NT2/D1 (cell line): ENCODE measurements at regions not wholly inside any gene's neighbourhood (a gene's known extent, or its start where the extent isn't known, plus 50 kb on each side); places are given as distances from the start of the nearest gene placed in this dataset.
"Not testable (repeated sequence)": the region's sequence is repeated elsewhere in the genome, so short reads cannot be mapped to it uniquely, and the experiment has no call there.

Source experiments
- DNase-seq: peaks from one replicate; pipeline ENCODE4 v3.0.0-alpha.2; 2011; ENCODE audit warnings: low read depth, low spot score
- H3K27me3 ChIP-seq: 2 replicates; pipeline ENCODE4 v1.6.0; 2011; ENCODE audit warnings: mild to moderate bottlenecking; ENCODE audit not compliant: insufficient read length, insufficient read depth
- H3K36me3 ChIP-seq: 2 replicates; pipeline ENCODE4 v1.6.1; 2011; ENCODE audit warnings: mild to moderate bottlenecking, low read length, mixed read lengths; ENCODE audit not compliant: insufficient read depth, insufficient read length
- H3K4me1 ChIP-seq: 2 replicates; pipeline ENCODE4 v1.5.1; 2011; ENCODE audit not compliant: insufficient read depth, insufficient read length
- H3K4me3 ChIP-seq: 2 replicates; pipeline ENCODE4 v1.5.1; 2011; ENCODE audit warnings: low read depth; ENCODE audit not compliant: insufficient read length
- H3K9ac ChIP-seq: 2 replicates; pipeline ENCODE4 v1.6.0; 2011; ENCODE audit warnings: low read depth; ENCODE audit not compliant: insufficient read length
- H3K9me3 ChIP-seq: 2 replicates; pipeline ENCODE4 v1.5.1; 2011; ENCODE audit warnings: mild to moderate bottlenecking, low read length; ENCODE audit not compliant: insufficient read depth
- SUZ12 ChIP-seq: IDR thresholded peaks from 2 replicates; pipeline ENCODE4 v1.6.1; 2011; ENCODE audit not compliant: insufficient read length, insufficient read depth; ENCODE audit errors: extremely low read depth
- YY1 ChIP-seq: IDR thresholded peaks from 2 replicates; pipeline ENCODE4 v1.6.1; 2011; ENCODE audit not compliant: insufficient read length, insufficient read depth
- ZNF274 ChIP-seq: IDR thresholded peaks from 2 replicates; pipeline ENCODE4 v1.6.1; 2011; ENCODE audit warnings: mild to moderate bottlenecking, low read depth, low read length

DNA sequence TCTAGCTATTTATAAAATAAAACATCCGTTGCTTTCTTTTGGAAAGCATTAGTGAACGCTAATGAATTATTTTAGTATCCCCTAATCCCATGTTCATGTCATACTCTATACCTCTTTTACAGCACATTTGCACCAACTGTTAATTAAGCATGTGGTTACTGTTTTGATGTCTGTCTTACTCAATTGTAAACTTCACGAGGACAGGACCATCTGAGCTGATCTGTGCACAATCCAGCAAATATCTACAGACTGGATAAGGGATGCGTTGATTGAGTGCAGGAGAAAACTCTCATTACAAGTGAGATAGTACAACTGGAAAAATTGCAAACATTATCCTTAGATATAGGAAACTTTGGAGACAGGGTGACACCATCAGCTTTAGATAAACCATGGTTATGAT, 201.1 kb downstream of the PCDH20 start:
- H3K9me3 ChIP-seq: no peaks in the 10 kb centered on the region
- H3K4me3 ChIP-seq: no peak overlapping the region
- no peaks in the 10 kb centered on the region for H3K36me3 ChIP-seq
- H3K4me1 ChIP-seq: no peaks in the 10 kb centered on the region
- TF ChIP-seq ZNF274 (no peak), SUZ12 (no peak), YY1 (no peak)
- no peak overlapping the region for H3K9ac ChIP-seq
- DNase-seq: no peak
- H3K27me3 ChIP-seq: no peaks in the 10 kb centered on the region

DNA sequence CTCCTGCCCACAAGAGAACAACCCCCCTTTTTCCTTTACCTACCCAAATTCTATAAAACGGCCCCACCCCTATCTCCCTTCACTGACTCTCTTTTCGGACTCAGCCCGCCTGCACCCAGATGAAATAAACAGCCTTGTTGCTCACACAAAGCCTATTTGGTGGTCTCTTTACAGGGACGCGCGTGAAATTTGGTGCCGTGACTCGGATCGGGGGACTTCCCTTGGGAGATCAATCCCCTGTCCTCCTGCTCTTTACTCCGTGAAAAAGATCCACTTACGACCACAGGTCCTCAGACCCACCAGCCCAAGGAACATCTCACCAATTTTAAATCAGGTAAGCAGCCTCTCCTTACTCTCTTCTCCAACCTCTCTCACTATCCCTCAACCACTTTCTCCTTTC, 209.8 kb downstream of the PCDH20 start:
- not testable (repeated sequence) for DNase-seq, H3K36me3 ChIP-seq, H3K4me3 ChIP-seq, H3K27me3 ChIP-seq, H3K9ac ChIP-seq, H3K4me1 ChIP-seq, H3K9me3 ChIP-seq

DNA sequence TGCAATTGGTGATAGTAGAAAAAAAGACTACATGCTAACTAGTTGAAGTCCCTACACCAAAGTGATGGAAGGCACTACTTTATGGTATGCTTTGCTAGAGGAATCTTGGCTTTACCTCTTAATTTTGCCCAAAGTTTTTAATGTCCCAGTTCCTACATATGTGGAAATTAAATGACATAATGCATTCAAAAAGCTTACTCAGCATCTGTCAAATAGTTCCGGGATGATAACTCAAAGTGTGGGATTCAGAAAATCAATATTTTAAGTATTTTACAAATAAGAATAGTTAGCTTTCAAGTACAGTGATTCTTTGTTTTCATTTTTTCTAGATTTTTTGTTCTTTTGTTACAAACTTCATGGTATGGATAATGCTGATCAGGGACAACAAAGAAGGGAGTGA, 211.6 kb downstream of the PCDH20 start:
- DNase-seq: no peak
- TF ChIP-seq SUZ12: no peak
- Histone ChIP-seq H3K9me3 (no peaks in the 10 kb centered on the region), H3K36me3 (no peaks in the 10 kb centered on the region), H3K4me1 (no peaks in the 10 kb centered on the region), H3K9ac (no peak overlapping the region), H3K4me3 (no peak overlapping the region), H3K27me3 (no peaks in the 10 kb centered on the region)

DNA sequence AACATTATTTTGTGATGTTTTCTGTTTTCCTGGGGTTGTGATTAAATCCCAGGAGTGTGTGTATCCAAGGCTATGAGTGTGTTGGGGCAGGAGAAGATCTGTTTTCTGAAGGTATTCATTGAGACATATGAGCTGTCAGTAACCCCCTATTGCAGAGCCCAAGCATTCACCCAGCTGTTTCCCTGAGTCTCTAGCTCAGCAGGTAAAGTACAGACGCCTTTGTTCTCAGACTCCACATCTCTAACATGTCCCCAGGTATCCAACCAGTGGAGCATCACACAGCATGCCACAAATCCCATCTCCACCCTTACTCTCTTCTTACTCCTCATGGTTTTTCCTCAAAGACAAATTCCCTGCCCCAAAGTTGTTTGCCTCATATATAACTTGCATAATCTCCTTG, 213.6 kb downstream of the PCDH20 start:
- DNase-seq: no peak
- no peak overlapping the region for H3K9ac ChIP-seq
- no peaks in the 10 kb centered on the region for H3K9me3 ChIP-seq
- no peaks in the 10 kb centered on the region for H3K27me3 ChIP-seq
- H3K36me3 ChIP-seq: no peaks in the 10 kb centered on the region
- no peak overlapping the region for H3K4me3 ChIP-seq
- H3K4me1 ChIP-seq: no peaks in the 10 kb centered on the region
- TF ChIP-seq ZNF274: no peak

DNA sequence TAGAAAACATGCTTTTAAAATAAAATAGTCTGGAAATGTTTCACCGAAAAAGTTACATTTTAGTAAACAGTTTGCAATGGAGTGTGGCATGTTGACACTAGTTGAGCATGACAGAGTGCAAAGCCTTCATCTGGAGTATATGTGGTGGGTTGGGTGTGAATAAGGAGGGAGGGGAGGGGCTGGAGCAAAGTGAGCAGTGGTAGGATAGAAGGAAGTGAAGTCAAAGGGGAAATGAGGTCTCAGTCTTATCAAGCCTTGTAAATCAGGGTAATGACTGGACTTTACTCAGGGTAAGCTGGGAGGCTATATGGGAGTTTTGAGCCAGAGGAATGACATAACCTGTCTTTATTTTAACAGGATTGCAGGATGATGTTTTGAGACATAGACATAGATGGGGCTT, 222.8 kb downstream of the PCDH20 start:
- H3K9me3 ChIP-seq: no peaks in the 10 kb centered on the region
- no peaks in the 10 kb centered on the region for H3K36me3 ChIP-seq
- H3K4me3 ChIP-seq: no peak overlapping the region
- H3K9ac ChIP-seq: no peak overlapping the region
- no peak for DNase-seq
- no peaks in the 10 kb centered on the region for H3K27me3 ChIP-seq
- TF ChIP-seq YY1: no peak
- TF ChIP-seq ZNF274: no peak
- TF ChIP-seq SUZ12: no peak
- H3K4me1 ChIP-seq: no peaks in the 10 kb centered on the region

DNA sequence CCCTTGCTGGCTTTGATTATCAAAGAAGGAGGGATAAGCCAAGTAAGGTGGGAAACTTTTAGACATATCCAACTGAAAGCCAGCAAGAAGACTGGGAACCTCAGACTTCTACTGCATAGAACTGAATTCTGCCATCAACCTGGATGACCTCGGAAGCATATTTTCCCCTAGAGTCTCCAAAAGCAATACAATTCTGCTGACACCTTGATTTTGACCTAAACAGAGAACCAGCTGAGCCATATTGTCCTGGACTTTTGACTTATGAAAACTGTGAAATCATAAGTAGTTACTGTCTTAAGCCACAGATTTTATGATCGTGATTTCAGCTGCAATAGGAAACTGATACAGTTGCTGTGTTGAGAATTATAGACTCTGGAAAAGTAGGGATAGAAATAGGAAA, 227.6 kb downstream of the PCDH20 start:
- no peaks in the 10 kb centered on the region for H3K4me1 ChIP-seq
- H3K9ac ChIP-seq: no peak overlapping the region
- no peaks in the 10 kb centered on the region for H3K9me3 ChIP-seq
- no peaks in the 10 kb centered on the region for H3K36me3 ChIP-seq
- no peak for TF ChIP-seq ZNF274
- no peak for TF ChIP-seq YY1
- TF ChIP-seq SUZ12: no peak
- H3K27me3 ChIP-seq: no peaks in the 10 kb centered on the region
- no peak overlapping the region for H3K4me3 ChIP-seq
- DNase-seq: no peak

DNA sequence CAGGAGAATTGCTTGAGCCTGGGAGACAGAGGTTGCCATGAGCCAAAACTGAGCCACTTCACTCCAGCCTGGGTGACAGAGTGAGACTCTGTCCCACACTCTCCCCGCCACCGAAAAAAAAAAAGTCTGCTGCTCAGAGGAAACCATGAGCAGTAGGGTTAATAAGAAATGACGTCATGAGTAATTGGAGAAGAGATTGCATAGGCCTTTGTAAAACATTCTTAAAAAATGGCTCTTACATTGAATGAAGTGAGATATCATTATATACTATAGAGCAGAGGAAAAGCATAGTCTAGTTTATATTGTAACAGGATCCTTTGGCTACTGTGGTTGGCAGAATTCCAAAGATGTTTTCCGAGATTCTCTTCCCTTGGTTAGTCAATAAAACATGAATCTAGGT, 228.2 kb downstream of the PCDH20 start:
- no peak for TF ChIP-seq YY1
- H3K4me1 ChIP-seq: no peaks in the 10 kb centered on the region
- no peak overlapping the region for H3K9ac ChIP-seq
- no peaks in the 10 kb centered on the region for H3K27me3 ChIP-seq
- no peak for DNase-seq
- no peak overlapping the region for H3K4me3 ChIP-seq
- no peaks in the 10 kb centered on the region for H3K9me3 ChIP-seq
- no peaks in the 10 kb centered on the region for H3K36me3 ChIP-seq

DNA sequence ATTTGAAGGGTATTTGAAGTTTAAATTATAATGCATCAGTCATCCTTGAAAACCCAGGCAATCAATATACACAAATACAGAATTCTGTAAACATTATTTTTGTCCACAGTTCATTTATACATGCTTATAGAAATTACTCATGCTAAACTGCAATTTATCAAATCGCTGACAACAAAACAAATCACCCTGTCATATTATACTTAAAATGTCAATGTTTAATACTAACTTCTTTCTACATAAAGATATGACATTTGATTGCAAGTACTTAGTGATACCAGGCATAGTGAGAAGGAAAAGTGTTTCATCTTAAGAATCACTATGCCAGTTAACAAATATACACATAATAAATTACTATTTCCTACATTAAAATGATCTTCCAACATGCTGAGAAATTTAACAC, 232.0 kb downstream of the PCDH20 start:
- TF ChIP-seq ZNF274: no peak
- TF ChIP-seq SUZ12: no peak
- no peak for TF ChIP-seq YY1
- Histone ChIP-seq H3K36me3 (no peaks in the 10 kb centered on the region), H3K4me1 (no peaks in the 10 kb centered on the region), H3K4me3 (no peak overlapping the region), H3K9ac (no peak overlapping the region), H3K9me3 (no peaks in the 10 kb centered on the region), H3K27me3 (no peaks in the 10 kb centered on the region)
- no peak for DNase-seq

DNA sequence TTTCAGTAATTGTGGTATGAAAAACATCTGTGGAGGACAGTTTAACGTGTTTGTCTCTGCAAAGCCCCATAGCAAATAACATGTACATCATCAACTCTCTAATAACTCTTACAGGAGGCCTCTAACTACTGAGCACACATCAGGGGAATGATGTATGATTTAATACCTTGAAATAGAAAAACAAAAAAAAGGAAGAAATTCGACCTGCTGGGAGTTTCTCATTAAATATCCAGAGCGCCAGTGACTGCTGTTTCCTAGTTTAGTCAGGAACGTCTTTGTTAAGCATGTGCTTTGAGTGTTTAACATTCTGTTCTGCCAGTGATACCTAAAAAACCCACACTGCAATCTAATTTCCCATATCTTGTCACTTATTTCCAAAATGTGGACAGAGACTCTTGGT, 235.4 kb downstream of the PCDH20 start:
- no peak for TF ChIP-seq YY1
- Histone ChIP-seq H3K9me3 (no peaks in the 10 kb centered on the region), H3K27me3 (no peaks in the 10 kb centered on the region), H3K4me1 (no peaks in the 10 kb centered on the region), H3K9ac (no peak overlapping the region), H3K36me3 (no peaks in the 10 kb centered on the region), H3K4me3 (no peak overlapping the region)
- DNase-seq: no peak
